Stimulated activated CD8-positive, alpha-beta memory T cell treated with anti-CD3 and anti-CD28 coated beads, Interleukin-15, amount 100 ng/mL, for 4 hours (primary cell): ENCODE measurements at regions not wholly inside any gene's neighbourhood (a gene's known extent, or its start where the extent isn't known, plus 50 kb on each side); places are given as distances from the start of the nearest gene placed in this dataset.

ENCODE experiments used
- DNase-seq, 2 donors: peaks; one replicate each; pipeline ENCODE4 v3.0.0-alpha.2; 2020; ENCODE audit warnings: low read depth in 2 of 2

DNA sequence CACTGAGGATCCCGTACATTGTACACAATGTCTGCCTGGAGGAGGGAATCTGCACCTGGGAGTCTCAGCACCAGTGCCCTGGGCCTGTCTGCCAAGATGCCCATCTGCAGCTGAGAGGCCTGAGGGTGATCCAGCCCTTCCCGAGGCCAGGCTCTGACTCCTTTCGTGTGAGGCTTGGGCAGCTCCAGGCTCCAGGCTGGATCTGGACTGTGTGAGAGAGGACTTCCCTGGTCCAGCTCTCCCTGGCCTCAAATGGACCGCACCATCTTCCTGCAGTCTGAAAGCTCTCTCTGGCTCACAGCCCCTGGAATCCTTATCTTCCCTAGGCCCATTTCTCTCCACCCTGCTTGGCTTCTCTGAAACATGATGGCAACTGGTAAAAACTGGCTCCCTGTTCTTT, 324.6 kb downstream of the DYSF start:
- no peak for DNase-seq

- no peak for DNase-seq
These were observed 322.9 kb downstream of the DYSF start for GRCh38 chr2:71776227-71776626.

GRCh38 chr2:71773218-71773617, 319.9 kb downstream of the DYSF start:
- DNase-seq: no peak

GRCh38 chr2:71772510-71773172, 319.3 kb downstream of the DYSF start:
- no peak for DNase-seq

DNA sequence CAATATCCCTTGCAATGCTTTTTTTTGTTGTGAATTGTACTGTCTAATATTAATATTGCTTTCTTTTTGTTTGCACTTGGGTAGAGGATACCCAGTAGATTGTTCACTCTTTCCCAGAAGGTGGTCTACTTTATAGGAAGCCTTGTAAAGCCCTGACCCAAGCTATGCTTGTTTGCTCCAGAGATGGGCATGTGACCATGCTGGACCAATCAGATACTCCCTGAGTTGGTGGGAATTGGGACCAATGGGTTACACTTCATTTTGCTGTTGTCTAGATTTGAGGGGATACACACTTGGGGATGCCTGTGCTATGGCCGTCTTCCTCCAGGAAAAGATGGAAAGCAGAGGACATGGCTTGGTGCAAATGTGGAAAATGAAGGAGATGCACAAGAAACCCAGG, 314.3 kb downstream of the DYSF start:
- no peak for DNase-seq

GRCh38 chr2:71759060-71759459, 305.7 kb downstream of the DYSF start:
- DNase-seq: no peak

DNA sequence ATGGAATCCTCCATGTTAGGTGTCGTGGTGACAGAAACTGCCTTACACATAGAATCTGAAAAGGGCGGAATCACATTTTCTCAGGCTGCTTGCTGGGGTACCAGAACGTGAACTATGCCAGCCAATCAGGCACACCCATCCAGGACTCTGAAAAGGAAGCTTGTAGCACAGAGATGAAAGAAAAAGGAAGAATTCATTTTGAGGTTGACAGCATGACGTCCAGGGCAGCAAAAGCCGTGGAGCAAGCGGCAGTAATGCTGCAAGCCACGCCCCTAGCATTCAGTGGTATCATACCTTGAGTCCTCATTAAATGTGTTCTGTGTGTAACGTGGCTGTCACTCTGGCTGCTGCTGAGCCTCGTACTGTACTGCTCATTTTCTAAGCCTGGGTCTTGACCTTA, 304.0 kb downstream of the DYSF start:
- no peak for DNase-seq

DNA sequence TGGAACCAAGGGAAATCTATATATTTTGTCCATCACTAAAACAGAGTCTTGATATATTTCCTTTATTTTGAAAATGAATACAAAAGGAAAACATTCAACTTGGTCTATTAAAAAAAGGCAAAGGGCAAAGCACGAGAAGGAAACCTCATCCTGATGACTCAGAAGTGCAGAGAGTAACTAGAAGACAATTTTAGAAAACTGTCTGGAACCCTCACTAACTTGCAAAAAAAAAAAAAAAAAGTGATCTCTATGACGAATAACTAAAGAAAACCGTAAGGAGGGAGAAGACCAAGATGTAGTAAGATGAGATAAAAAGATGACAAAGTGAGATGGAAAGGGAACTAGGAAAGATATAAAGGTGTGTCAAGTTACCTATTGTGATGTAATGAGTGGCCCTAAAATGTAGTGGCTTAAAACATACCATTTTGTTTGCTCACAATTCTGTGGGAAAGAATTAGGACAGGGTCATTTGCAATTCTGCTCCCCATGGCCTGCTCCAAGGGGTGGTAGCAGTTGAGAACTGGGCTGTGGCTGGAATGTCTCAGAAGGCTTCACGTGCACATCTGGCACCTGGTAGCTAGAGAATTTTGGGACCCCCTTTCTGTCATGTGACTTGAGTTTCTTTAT, 303.0 kb downstream of the DYSF start:
- no peak for DNase-seq

- DNase-seq: no peak
These were observed 298.2 kb downstream of the DYSF start for GRCh38 chr2:71751590-71751989.

- DNase-seq: no peak
These were observed 296.3 kb downstream of the DYSF start for GRCh38 chr2:71749671-71750101.

DNA sequence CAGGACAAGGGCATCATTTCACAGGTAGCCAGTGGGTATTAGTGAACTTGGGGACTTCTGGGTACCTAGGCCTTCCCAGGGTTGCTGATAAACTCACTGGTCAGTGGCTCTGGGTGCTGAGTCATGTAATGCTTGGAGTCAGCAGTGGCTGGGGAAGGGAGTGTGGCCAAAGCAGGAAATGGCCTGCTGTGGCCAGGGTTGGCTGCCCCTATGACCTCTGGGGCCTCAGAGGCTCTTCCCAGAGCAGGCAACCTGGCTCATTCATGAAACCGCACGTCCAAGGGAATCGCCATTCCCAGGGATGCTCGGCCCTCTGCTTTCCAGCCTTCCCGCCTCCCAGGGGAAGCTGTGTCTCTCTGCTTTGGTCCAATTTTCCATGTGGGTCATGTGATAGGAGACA, 294.9 kb downstream of the DYSF start:
- no peak for DNase-seq

- DNase-seq: no peak
These were observed 294.2 kb downstream of the DYSF start for GRCh38 chr2:71747559-71747958.

DNA sequence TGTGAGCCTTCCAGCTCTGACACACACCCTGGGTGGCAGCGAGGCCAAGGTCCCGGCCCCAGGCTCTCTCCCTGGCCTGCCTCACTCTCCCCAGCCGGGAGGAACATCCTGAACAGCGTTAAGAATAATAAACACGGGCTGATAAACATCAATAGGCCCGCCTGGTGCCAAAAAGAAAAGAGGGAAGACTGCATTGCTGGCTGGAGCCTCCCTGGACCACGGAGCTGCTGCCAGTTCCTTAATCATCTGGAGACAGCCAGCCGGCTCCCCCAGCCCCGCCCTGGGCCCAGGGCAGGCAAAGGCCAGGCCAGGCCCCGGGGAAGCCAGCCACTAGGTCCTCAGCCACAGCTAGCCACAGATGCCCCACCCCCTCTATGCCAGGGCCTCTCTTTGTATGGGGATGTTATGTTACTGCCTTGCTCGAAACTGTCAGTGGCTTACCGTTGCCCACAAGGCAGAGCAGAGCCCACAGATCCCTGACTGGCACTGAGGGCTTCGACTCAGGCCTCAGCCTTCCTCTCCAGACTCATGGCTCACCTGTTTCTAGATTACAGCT, 293.7 kb downstream of the DYSF start:
- no peak for DNase-seq

GRCh38 chr2:71744781-71745180, 291.4 kb downstream of the DYSF start:
- DNase-seq: no peak

DNA sequence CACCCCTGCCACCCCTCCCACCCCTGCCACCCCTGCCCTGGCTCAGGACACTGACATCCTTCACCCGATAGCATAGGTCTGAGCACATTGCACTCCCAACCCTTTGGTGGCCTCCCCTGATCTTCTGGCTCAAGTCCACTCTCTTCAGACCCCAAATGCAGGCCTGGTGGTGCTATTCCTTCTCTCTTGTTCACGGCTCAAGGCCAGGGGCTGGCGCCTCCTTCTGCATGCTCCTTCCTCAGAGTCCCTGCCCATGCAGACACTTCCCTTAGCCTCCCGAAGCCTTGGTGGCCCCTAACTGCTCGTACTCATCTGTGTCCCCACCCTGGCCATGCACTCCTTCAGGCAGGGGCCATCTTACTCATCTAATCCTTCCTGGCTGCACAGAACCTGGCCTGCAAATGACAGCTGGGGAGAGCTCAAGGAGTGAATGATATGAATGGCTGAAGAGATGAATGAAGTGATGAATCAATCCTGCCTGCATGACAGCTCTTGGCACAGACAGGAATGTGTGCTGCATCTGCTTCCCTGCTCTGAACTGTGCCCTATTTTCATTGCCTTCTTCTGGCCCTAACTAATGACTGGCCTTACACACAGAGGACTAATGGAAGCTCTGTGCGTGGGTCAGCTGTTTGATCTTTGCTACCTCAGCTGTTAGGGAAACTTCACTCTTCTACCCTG, 290.8 kb downstream of the DYSF start:
- no peak for DNase-seq

DNA sequence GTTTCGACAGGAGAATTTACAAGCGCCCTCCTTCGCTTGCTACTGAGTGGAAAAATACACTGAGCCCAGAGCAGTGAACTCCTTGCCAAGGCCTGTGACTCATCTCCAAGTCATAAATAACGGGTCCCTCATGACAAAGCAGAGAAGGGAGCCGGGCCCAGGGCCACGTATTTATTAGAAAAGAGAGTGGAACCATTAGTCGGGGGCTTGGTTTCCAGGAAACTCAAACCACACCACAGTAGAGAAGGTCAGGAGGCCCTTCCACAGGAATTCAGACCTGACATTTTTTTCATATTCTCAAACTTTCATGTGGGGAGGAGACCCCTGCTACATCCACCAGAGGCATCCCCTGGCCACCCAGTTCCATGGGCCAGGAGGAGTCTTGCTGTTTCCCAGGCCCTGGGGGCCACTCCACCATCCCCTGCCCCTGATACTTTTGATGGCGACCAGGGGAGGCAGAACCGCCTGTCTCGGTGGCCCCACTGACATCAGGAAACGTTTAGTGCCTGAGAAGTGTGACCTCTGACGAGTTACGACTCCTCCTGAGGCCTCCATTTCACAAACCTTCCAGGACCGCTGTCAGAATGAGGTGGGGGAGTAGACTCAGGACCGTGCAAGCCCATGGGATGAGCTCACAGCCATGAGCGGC, 289.7 kb downstream of the DYSF start:
- no peak for DNase-seq

DNA sequence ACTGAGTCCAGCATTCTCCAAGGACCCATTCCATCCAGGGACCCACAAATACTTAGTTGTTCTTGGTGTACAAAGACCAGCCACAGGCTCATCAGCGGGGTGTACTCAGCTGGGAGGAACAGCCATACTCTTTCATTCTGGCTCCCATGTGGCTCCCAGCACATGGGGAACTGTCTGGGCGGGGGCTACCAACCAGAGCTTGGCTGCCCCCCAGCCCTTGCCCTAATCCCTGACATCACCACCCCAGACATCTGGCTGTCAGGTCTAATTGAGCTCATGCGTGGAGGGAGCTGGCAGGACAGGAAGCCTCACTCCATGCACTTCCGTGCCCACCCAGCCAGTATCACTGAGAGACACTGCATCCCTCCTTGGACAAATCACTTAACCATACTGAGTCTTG, 283.6 kb downstream of the DYSF start:
- DNase-seq: no peak

DNA sequence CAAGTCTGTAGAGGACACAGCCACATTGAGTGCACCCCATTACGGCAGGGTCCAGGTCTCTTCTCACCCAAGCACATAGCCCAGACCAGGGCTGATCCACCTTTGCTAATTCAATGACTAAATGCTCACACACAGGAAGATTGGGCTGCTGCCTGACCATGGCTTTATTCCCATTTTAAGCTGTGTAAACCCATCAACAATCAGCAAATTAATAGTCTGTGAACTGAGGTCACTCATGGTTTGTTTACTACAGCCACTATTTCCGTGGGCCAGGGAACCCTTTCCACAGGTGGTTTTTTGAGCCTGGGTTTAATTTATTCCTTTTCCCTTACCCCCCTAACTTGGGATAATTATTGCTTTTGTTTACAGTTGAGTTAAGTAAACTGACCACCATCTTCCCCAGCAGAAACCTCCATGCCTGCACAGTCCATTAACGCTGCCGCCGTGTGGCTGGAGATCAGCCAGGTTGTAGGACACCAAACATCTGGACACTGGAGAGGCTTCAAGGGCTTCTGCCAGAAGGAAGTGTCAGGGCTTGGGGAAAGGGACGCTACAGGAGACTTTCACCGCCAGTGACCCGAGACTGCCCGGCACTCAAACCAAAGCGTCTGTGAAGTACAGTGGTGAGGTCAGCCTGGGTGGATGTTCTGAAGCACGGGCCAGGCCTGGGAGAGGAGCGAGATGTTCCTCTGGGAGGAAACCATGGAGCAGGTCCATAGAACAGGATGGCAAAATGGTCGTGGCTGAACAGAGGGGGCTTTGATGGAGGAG, 282.9 kb downstream of the DYSF start:
- no peak for DNase-seq
